NCI-H2107 treated with DMSO at 0.1 percent for 48 hours (cell line): ENCODE measurements at regions not wholly inside any gene's neighbourhood (a gene's known extent, or its start where the extent isn't known, plus 50 kb on each side); places are given as distances from the start of the nearest gene placed in this dataset.

ENCODE experiments used
- DNase-seq: peaks from one replicate; lab custom pipeline; 2025; ENCODE audit not compliant: unreplicated experiment; lab: John Stamatoyannopoulos, UW

- DNase-seq = no peak
These were observed 299.2 kb upstream of the SKOR2 start for GRCh38 chr18:47550611-47551010.

- DNase-seq = no peak
These were observed 297.6 kb upstream of the SKOR2 start for GRCh38 chr18:47549021-47549540.

- no peak for DNase-seq
These were observed 296.2 kb upstream of the SKOR2 start for GRCh38 chr18:47547539-47548202.

GRCh38 chr18:47545613-47546012 lies 294.2 kb upstream of the SKOR2 start:
- DNase-seq = no peak

GRCh38 chr18:47543080-47543479 lies 291.6 kb upstream of the SKOR2 start:
- no peak for DNase-seq

GRCh38 chr18:47542551-47542950 lies 291.1 kb upstream of the SKOR2 start:
- DNase-seq = no peak

- DNase-seq = no peak
These were observed 280.3 kb upstream of the SKOR2 start for GRCh38 chr18:47531717-47532116.

- no peak for DNase-seq
These were observed 279.2 kb upstream of the SKOR2 start for GRCh38 chr18:47530695-47531094.

- DNase-seq = no peak
These were observed 276.9 kb upstream of the SKOR2 start for GRCh38 chr18:47528343-47528742.

- DNase-seq = no peak
These were observed 274.7 kb upstream of the SKOR2 start for GRCh38 chr18:47526147-47526546.

GRCh38 chr18:47522359-47522758 lies 270.9 kb upstream of the SKOR2 start:
- DNase-seq = no peak

GRCh38 chr18:47520263-47520662 lies 268.8 kb upstream of the SKOR2 start:
- DNase-seq = no peak

- no peak for DNase-seq
These were observed 268.2 kb upstream of the SKOR2 start for GRCh38 chr18:47519706-47520105.

GRCh38 chr18:47519277-47519676 lies 267.8 kb upstream of the SKOR2 start:
- no peak for DNase-seq

GRCh38 chr18:47513614-47514013 lies 262.2 kb upstream of the SKOR2 start:
- no peak for DNase-seq

- no peak for DNase-seq
These were observed 261.4 kb upstream of the SKOR2 start for GRCh38 chr18:47512726-47513435.

GRCh38 chr18:47512056-47512455 lies 260.6 kb upstream of the SKOR2 start:
- DNase-seq = no peak

GRCh38 chr18:47510831-47511230 lies 259.4 kb upstream of the SKOR2 start:
- no peak for DNase-seq

- DNase-seq = no peak
These were observed 256.2 kb upstream of the SKOR2 start for GRCh38 chr18:47507651-47508050.

- no peak for DNase-seq
These were observed 255.4 kb upstream of the SKOR2 start for GRCh38 chr18:47506897-47507296.

- DNase-seq = no peak
These were observed 250.5 kb upstream of the SKOR2 start for GRCh38 chr18:47501946-47502345.

- DNase-seq = no peak
These were observed 249.5 kb upstream of the SKOR2 start for GRCh38 chr18:47500930-47501329.

GRCh38 chr18:47492691-47493090 lies 241.2 kb upstream of the SKOR2 start:
- DNase-seq = no peak
